ENCODE measurements at regions not wholly inside any gene's neighbourhood (a gene's known extent, or its start where the extent isn't known, plus 50 kb on each side); places are given as distances from the start of the nearest gene placed in this dataset.

GRCh38 chr13:79811170-79811569 is 330.2 kb downstream of the NDFIP2 start:
- TF ChIP-seq CTCF (IDR thresholded peaks at IDR 0.05) (no peak), POLR2A (IDR thresholded peaks at IDR 0.05) (no peak)
